ENCODE measurements at regions not wholly inside any gene's neighbourhood (a gene's known extent, or its start where the extent isn't known, plus 50 kb on each side); places are given as distances from the start of the nearest gene placed in this dataset.

- no peak for TF ChIP-seq CTCF (conservative IDR thresholded peaks at IDR 0.05; ENCODE audit: low read depth, low read length)
- no peak for DNase-seq (ENCODE audit: low read depth)
- H3K4me3 ChIP-seq (ENCODE audit: low read length): no peak overlapping the region
These were observed 607.5 kb upstream of the BRINP3 start for GRCh38 chr1:191085121-191085520.

GRCh38 chr1:191086910-191087309, 609.2 kb upstream of the BRINP3 start:
- no peak overlapping the region for H3K4me3 ChIP-seq (ENCODE audit: low read length)
- no peak for TF ChIP-seq CTCF (conservative IDR thresholded peaks at IDR 0.05; ENCODE audit: low read depth, low read length)
- no peak for DNase-seq (ENCODE audit: low read depth)

GRCh38 chr1:191096405-191096804, 618.7 kb upstream of the BRINP3 start:
- no peak for DNase-seq (ENCODE audit: low read depth)
- no peak overlapping the region for H3K4me3 ChIP-seq (ENCODE audit: low read length)
- no peak for TF ChIP-seq CTCF (conservative IDR thresholded peaks at IDR 0.05; ENCODE audit: low read depth, low read length)

GRCh38 chr1:191099696-191100095, 622.0 kb upstream of the BRINP3 start:
- no peak for DNase-seq (ENCODE audit: low read depth)
- TF ChIP-seq CTCF (conservative IDR thresholded peaks at IDR 0.05; ENCODE audit: low read depth, low read length): no peak
- H3K4me3 ChIP-seq (ENCODE audit: low read length): no peak overlapping the region

- H3K4me3 ChIP-seq (ENCODE audit: low read length): no peak overlapping the region
- no peak for TF ChIP-seq CTCF (conservative IDR thresholded peaks at IDR 0.05; ENCODE audit: low read depth, low read length)
- DNase-seq (ENCODE audit: low read depth): no peak
These were observed 624.3 kb upstream of the BRINP3 start for GRCh38 chr1:191101960-191102359.

- no peak for DNase-seq (ENCODE audit: low read depth)
- H3K4me3 ChIP-seq (ENCODE audit: low read length): no peak overlapping the region
- no peak for TF ChIP-seq CTCF (conservative IDR thresholded peaks at IDR 0.05; ENCODE audit: low read depth, low read length)
These were observed 648.3 kb upstream of the BRINP3 start for GRCh38 chr1:191125950-191126349.

GRCh38 chr1:191134796-191135195, 657.1 kb upstream of the BRINP3 start:
- H3K4me3 ChIP-seq (ENCODE audit: low read length): no peak overlapping the region
- no peak for TF ChIP-seq CTCF (conservative IDR thresholded peaks at IDR 0.05; ENCODE audit: low read depth, low read length)
- DNase-seq (ENCODE audit: low read depth): no peak
